Erythroblast (primary cell): ENCODE measurements at regions not wholly inside any gene's neighbourhood (a gene's known extent, or its start where the extent isn't known, plus 50 kb on each side); places are given as distances from the start of the nearest gene placed in this dataset.

Experiments used
- DNase-seq, 2 experiments: peaks; one replicate each; lab custom pipeline; 2025; lab: John Stamatoyannopoulos, UW
- GATA1 ChIP-seq: IDR thresholded peaks from 2 replicates; pipeline ENCODE4 v1.6.1; 2011; ENCODE audit warnings: low read depth, mild to moderate bottlenecking, control low read depth, low read length, moderate library complexity
- POLR2A ChIP-seq: IDR thresholded peaks from 2 replicates; pipeline ENCODE4 v1.6.1; 2011; ENCODE audit warnings: mild to moderate bottlenecking, low read length

DNA sequence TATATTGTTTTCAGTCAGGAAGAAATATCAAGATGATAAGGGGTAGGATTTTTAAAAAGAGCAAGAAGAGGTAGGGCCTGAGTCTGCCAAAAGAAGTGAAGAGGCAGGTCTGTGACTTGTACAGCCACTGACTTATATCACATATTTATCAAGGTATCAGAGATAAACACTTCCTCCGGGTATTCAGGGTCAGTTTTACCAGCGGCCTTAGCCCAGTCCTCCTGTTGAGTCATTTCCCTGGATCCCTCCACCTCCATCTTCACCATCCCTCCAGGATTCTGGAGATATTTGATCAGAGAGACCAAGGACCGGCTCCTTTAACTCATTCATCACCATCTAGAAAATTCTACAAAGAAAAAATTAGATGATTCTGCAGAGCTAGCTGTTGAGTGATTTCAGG, 375.7 kb upstream of the TUSC1 start:
- no peak for TF ChIP-seq GATA1
- no peak for TF ChIP-seq POLR2A
- no peak for DNase-seq

DNA sequence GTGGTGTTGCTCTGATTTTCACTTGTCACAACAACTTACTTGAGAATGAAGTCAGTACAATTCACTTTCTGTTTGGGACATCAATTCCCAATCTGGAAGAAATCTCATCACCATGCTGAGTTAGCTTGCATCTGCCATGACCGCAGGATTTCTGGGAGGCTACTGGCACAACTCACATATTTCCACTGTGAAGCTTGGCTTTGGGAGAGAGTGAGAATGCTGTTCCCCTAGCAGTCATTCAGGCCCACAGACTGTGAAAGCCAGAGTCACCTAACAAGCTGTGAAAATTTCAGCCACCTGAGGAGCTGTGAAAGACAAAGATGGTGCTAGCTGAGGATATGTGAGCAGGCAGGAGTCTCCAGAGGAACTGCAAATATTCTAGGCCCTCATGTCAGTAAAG, 365.2 kb upstream of the TUSC1 start:
- DNase-seq = no peak
- no peak for TF ChIP-seq GATA1
- TF ChIP-seq POLR2A = no peak

DNA sequence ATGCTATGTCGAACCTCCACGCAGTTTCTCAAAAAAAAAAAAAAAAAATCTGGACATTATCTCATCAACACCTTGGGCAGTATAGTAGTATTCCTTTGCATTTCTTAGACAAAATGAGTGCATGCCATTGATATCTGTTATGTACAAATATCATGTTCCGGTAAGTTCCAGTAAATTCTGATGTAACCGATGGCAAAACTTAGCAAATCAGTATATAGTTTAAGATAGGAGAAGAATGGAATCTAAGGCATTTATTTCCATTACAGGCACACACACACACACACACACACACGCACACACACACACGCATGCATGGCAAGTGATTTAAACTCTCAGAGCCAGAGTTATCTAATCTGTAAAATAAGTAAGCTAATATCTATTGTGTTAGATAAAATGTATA, 356.5 kb upstream of the TUSC1 start:
- TF ChIP-seq POLR2A (no peak), GATA1 (no peak)
- no peak for DNase-seq

DNA sequence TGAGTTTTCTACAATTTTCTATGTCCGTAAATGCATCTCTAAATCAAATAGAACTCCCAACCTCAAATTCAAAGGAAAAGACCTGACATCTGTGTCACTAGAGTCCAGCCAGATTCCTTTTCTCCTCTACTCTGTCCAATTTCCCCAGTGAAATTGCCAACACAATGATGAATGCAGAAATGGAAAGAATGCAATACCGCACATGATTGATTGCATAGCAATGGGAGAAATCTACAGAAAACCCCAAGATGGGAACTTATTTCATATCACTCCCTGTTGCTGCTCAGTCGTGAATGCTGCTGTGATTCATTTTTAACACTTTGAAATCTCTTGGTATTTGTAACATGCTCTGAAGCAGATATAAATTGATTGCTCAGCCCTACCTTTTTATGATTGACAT, 355.1 kb upstream of the TUSC1 start:
- no peak for TF ChIP-seq POLR2A
- no peak for TF ChIP-seq GATA1
- DNase-seq = no peak

DNA sequence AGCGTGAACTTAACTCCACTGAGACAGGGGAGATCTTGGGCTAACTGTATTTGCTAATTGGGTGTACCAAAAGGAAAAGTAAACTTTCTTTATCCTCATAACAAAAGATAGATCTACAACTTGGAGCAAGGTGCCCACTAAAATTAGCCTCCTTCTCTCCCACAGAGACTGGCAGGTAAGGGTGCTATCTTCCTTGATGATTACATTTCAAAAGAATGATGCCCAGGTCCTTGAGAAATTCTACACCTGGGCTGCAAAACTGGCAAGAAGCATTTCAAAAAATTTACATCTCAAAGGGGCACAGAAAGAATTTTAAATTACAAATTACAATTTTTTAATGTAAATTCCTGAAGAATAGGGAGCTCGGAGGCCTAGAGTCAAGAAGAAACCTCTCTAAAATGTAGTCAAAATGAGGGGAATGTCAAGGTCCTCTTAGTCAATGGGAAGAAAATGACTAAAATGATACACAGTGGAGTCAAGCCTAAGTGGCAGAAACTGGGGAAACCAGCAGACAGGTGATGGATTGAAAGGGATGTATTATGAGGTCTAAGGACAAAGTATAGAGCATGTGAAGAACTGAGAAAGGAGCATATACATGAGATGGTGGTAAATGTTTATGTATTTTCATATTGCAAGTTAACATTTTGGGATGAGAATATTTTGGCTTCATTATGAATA, 348.3 kb upstream of the TUSC1 start:
- no peak for DNase-seq
- TF ChIP-seq GATA1 (no peak), POLR2A (no peak)

DNA sequence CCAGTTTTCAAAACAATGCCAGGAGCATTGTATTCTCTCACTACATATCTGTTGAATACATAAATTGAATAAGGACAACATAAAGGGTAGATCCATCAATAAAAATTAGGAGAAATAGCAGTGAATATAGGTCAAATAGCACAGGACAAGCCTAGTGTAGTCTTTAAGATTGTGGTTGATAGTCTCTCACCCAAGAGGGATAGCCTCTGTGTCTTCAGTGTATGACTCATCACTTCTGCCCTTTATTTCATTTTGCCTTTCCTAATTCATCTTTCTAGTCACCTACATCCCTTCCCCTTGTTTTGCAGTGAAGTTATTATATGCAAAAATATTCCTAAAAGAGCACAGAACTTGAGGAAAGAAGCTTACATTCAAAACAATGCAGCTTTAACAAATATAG, 335.0 kb upstream of the TUSC1 start:
- TF ChIP-seq POLR2A (no peak), GATA1 (no peak)
- DNase-seq = no peak

DNA sequence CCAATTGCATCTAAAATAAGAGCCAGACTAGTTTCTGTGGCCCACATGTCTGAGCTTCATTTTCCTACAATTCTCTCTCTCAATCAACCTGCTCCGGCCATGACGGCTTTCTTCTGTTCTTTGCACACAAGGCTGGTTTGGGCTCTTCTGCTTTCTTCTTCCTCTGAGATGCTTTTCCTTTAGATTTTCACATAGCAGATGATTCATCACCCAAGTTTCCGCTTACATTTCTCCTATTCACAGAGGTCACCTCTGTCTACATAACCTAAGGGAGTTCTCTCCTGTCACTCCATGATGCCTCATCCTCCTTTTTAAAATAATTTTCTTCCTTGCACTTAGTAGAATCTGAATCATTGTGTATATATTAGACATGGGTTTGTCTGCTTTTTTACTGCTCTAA, 334.6 kb upstream of the TUSC1 start:
- no peak for DNase-seq
- TF ChIP-seq POLR2A (no peak), GATA1 (no peak)

DNA sequence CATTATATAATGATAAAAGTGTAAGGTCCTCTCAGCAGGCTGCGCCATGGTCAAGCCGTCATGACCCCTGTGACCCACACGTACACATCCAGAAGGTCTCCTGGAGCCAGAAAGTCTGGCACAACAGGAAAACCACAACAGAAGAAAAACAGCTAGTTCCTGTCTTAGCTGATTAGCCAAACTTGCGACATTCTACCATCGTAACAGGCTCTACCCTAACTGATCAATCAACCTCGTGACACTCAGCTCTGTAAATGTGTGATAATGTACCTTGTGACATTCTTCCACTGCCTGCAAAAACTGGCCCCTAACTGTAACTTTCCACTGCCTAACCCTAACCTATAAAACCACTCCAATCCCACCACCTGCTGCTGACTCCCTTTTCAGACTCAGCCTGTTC, 316.4 kb upstream of the TUSC1 start:
- TF ChIP-seq GATA1 (no peak), POLR2A (no peak)
- no peak for DNase-seq

DNA sequence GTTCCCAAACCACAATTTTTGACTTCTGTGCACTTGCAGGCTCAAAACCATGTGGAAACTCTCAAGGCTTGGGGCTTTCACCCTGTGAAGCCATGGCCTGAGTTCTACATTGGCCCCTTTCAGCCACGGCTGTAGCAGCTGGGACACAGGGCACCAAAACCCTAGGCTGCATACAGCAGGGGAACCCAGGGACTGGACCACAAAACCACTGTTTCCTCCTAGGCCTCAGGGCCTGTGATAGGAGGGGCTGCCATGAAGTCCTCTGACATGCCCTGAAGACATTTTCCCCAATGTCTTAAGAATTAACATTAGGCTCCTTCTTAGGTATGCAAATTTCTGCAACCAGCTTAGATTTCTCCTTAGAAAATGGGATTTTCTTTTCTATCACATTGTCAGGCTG, 312.1 kb upstream of the TUSC1 start:
- no peak for TF ChIP-seq GATA1
- DNase-seq = no peak

DNA sequence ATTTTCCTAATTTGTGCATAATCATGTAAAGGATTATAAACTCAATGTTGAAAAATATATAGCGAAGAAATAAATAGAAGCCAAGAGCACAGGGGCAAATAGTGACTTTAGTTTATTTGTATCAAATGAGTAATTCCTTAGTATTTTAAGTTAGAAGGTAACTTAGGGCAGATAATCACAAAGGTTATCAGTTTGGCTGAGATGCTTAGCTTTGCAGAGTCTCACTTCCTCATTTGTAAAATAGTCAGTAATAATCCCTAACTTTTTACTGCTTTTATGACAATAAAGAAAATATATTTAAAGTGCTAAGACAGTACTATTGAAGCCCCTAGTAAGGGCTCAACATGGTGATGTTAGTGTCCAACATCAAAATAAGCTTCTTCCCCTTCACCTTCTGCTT, 297.4 kb upstream of the TUSC1 start:
- DNase-seq = no peak
- TF ChIP-seq GATA1 (no peak), POLR2A (no peak)

DNA sequence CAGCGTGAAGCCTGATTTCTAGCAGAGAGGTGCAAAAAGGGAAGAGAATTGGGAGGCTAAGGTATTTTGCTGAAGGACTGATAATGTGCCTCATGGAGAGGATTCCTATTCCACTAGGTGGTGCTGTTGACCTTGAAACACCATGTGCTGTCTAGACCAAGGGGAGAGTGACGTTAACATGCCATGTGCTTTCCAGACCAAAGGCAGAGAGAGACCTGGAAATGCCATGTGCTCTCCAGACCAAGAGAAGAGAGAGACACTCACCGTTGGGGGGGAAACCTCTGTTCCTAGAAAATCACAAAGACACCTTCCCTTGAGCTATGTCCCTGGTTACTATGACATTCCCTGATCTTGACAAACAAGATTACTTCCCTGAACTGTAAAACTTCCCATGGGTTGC, 286.0 kb upstream of the TUSC1 start:
- no peak for TF ChIP-seq GATA1
- no peak for TF ChIP-seq POLR2A
- peak; percentile 51 to 66 for DNase-seq

DNA sequence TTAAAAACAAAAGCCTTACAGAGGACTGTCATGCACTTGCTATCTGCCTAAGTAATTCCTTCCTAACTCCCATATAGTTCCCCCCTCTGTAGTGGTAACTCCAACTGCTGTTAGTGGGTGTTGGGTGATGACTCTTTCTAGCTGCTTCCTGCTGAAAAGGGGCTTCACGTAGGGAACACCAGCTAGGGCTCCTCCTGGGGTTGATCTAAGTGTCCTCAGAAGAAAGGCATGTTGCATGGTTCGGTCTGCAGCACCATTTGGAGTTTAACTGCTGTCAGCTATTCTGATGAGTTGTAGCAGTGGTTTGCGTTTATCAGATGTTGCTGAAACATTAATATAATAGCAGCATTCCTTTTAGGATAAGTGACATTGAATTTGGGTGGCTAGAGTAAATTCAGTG, 281.9 kb upstream of the TUSC1 start:
- TF ChIP-seq POLR2A = no peak
- TF ChIP-seq GATA1 = no peak
- DNase-seq = no peak

DNA sequence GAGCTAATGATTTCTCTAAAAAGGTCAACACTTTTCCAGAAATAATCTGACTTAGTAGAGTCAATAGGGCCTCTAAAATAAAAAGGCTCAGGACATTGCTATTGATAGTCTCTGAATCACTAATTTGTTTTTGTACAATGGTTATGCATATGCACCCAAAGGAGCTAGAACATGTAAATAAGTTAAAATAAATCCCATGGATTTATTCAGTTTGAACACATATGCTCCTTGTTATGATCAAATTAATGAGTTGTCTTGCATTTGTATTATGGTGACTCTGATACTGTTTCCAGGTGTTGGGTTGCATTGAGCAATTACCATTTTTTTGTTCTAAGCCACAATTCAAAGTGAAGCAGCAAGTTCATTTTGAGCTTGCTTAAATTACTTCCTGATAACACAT, 276.0 kb upstream of the TUSC1 start:
- TF ChIP-seq POLR2A (no peak), GATA1 (no peak)
- DNase-seq = no peak

DNA sequence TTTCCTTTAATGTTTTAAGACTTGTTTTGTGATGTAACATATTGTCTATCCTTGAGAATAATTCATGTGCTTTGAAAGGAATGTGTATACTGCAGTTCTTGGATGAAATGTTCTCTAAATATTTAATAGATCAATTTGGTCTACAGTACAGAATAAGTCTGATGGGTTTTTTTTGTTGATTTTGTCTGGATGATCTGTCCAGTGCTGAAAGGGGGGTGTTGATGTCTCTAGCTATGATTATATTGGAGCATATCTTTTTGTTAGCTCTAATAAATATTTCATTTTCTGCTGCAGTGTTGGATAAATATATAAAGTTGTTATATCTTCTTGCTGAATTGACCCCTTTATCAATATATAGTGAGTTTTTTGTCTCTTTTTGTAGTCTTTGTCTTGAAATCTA, 269.9 kb upstream of the TUSC1 start:
- no peak for TF ChIP-seq POLR2A
- no peak for TF ChIP-seq GATA1
- DNase-seq = no peak

DNA sequence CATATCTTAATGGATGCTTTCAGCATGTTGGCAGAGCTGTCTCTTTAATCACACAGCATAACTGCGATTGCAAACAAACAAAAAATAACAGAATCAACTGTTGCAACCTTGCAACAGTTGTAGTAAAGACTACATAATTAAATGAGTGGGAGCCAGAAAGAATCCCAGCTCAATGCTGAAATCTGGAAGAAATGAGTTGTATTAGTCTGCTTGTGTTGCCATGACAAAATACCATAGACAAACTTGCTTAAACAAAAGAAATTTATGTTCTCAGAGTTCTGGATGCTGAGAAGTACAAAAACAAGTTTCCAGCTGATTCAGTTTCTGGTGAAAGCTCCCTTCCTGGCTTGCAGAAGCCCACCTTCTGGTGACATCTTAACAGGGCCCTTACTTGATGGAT, 260.9 kb upstream of the TUSC1 start:
- no peak for DNase-seq
- TF ChIP-seq GATA1 = no peak
- no peak for TF ChIP-seq POLR2A

DNA sequence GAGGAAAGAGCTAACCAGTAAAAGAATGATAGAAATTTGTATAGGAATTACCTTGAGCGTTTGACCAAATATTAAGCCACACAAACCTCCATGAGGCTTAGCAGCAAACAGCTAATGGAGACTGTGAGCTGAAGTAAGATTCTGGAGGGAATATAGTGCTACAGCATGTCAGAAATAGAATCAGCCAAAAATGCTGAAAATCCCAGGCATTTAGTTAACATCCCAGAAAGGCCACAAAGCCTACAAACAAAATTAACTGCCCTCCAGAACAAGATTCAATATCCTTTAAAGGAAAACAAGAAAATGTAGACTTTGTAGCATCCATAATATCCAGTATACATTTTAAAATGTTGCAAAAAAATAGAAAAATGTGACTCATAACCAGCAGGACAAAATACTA, 257.8 kb upstream of the TUSC1 start:
- TF ChIP-seq GATA1 (no peak), POLR2A (no peak)

DNA sequence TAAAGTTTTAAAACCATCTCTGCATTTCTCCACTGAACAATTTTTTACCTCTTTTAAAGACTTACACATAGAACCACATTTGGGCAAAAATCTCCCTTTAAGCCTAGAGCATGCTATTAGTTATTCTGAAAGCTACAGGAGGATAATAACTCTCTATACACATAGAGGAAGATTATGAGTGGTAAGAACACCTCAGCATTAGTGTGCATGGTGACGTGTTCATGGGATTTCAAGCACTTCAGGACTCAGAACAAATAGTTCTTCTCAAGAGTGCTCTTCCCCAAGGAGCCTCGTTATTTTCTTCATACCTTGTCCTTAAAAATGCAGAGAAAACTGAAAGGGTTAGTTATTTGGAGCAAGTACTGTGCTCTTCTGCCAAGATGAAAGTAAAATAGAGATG, 256.9 kb upstream of the TUSC1 start:
- no peak for DNase-seq
- no peak for TF ChIP-seq GATA1

More for the DNA sequence above, 257.8 kb upstream of the TUSC1 start:
- no peak for DNase-seq

DNA sequence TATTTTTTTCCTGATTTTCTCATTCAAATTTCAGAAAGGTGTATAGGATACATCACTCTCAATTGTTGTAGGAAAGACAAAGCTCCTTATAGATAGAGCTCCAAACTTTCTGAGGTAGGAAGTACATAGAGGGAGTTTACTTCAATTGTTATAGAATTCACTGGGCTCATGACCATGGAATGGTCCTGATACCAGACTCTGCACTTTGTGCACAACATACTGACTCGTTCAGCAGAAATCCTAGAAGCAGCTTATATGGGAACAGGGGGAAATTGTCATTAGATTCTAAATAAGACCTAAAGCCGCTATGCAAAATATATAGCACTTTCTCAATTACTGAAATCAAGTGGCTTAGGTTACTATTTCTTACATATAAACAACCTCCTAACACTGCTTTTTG, 240.5 kb upstream of the TUSC1 start:
- DNase-seq = no peak
- no peak for TF ChIP-seq GATA1
- TF ChIP-seq POLR2A = no peak
